Activated T-cell treated with anti-CD3 and anti-CD28 coated beads for 24 hours (primary cell): ENCODE measurements at regions not wholly inside any gene's neighbourhood (a gene's known extent, or its start where the extent isn't known, plus 50 kb on each side); places are given as distances from the start of the nearest gene placed in this dataset.

Source experiments
- DNase-seq: peaks from one replicate; pipeline ENCODE4 v3.0.0-alpha.2; 2020; ENCODE audit warnings: low read depth

GRCh38 chr2:11016735-11017388 lies 105.1 kb downstream of the KCNF1 start:
- no peak for DNase-seq

- DNase-seq: no peak
Observed at GRCh38 chr2:11017921-11018320, 106.2 kb downstream of the KCNF1 start.

- no peak for DNase-seq
Observed at GRCh38 chr2:11018651-11019185, 107.0 kb downstream of the KCNF1 start.

- no peak for DNase-seq
Observed at GRCh38 chr2:11019614-11020013, 107.9 kb downstream of the KCNF1 start.

GRCh38 chr2:11022064-11022463 lies 110.3 kb downstream of the KCNF1 start:
- no peak for DNase-seq

- no peak for DNase-seq
Observed at GRCh38 chr2:11022591-11023273, 111.0 kb downstream of the KCNF1 start.

GRCh38 chr2:11023326-11024258 lies 111.9 kb downstream of the KCNF1 start:
- no peak for DNase-seq

GRCh38 chr2:11024259-11024645 lies 112.5 kb downstream of the KCNF1 start:
- no peak for DNase-seq

- DNase-seq: no peak
Observed at GRCh38 chr2:11024687-11025086, 113.0 kb downstream of the KCNF1 start.

GRCh38 chr2:11026286-11026921 lies 114.7 kb downstream of the KCNF1 start:
- DNase-seq: no peak

GRCh38 chr2:11027195-11027594 lies 115.5 kb downstream of the KCNF1 start:
- DNase-seq: no peak

- DNase-seq: no peak
Observed at GRCh38 chr2:11028407-11028916, 116.7 kb downstream of the KCNF1 start.

GRCh38 chr2:11029136-11029535 lies 117.4 kb downstream of the KCNF1 start:
- DNase-seq: no peak

GRCh38 chr2:11030036-11030435 lies 118.3 kb downstream of the KCNF1 start:
- DNase-seq: no peak

GRCh38 chr2:11030909-11031308 lies 119.2 kb downstream of the KCNF1 start:
- no peak for DNase-seq

- DNase-seq: no peak
Observed at GRCh38 chr2:11031876-11032275, 120.1 kb downstream of the KCNF1 start.

GRCh38 chr2:11032396-11032795 lies 120.7 kb downstream of the KCNF1 start:
- no peak for DNase-seq

GRCh38 chr2:11033114-11033513 lies 121.4 kb downstream of the KCNF1 start:
- no peak for DNase-seq

- DNase-seq: no peak
Observed at GRCh38 chr2:11038641-11039040, 116.6 kb upstream of the SLC66A3 start.

GRCh38 chr2:11040992-11041391 lies 114.3 kb upstream of the SLC66A3 start:
- no peak for DNase-seq

GRCh38 chr2:11042841-11043240 lies 112.4 kb upstream of the SLC66A3 start:
- DNase-seq: no peak

GRCh38 chr2:11043245-11043644 lies 112.0 kb upstream of the SLC66A3 start:
- DNase-seq: no peak
